Activated naive CD4-positive, alpha-beta T cell treated with anti-CD3 and anti-CD28 coated beads, Interleukin-2, amount 50 U/mL, for 24 hours (primary cell): ENCODE measurements at regions not wholly inside any gene's neighbourhood (a gene's known extent, or its start where the extent isn't known, plus 50 kb on each side); places are given as distances from the start of the nearest gene placed in this dataset.

Source experiments
- H3K27ac Mint-ChIP-seq: one replicate; pipeline ENCODE4 v1.8.0; 2021; ENCODE audit warnings: mild to moderate bottlenecking, mixed read lengths
- H3K27me3 Mint-ChIP-seq: one replicate; pipeline ENCODE4 v1.8.0; 2021; ENCODE audit warnings: mixed read lengths
- H3K36me3 Mint-ChIP-seq: one replicate; pipeline ENCODE4 v1.8.0; 2021; ENCODE audit warnings: mixed read lengths
- H3K4me1 Mint-ChIP-seq: one replicate; pipeline ENCODE4 v1.8.0; 2021; ENCODE audit warnings: mixed read lengths
- H3K4me3 Mint-ChIP-seq: one replicate; pipeline ENCODE4 v1.8.0; 2021; ENCODE audit warnings: mild to moderate bottlenecking, mixed read lengths
- H3K9me3 Mint-ChIP-seq: one replicate; pipeline ENCODE4 v1.8.0; 2021; ENCODE audit warnings: mixed read lengths

- Mint-ChIP-seq H3K27me3 (no peaks in the 10 kb centered on the region), H3K9me3 (peaks cover 6% of the 10 kb centered on the region), H3K4me3 (no peak overlapping the region), H3K27ac (no peak overlapping the region), H3K36me3 (no peaks in the 10 kb centered on the region), H3K4me1 (no peaks in the 10 kb centered on the region)
Measured at GRCh38 chr14:42673963-42674362, 1067.3 kb downstream of the LRFN5 start.

DNA sequence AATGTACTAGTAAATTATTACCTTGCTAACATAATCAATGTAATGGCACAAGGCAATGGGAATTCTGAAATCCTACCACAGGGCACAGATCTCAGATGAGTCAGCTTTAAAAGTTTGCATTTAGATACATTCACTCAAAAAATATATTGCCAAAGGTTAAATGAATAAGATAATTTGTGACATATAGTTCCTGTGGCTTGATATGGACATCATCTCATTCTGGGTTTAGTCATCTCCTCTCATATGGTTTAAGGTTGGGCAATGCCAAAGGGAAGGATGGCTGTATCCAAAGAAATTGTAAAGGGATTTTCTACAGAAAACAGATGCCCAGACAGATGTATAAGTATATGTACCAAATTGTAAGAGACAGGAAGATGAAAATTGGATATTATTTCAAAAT is 1065.0 kb downstream of the LRFN5 start:
- no peak overlapping the region for H3K4me3 Mint-ChIP-seq
- peaks cover 6% of the 10 kb centered on the region for H3K9me3 Mint-ChIP-seq
- no peaks in the 10 kb centered on the region for H3K36me3 Mint-ChIP-seq
- no peaks in the 10 kb centered on the region for H3K4me1 Mint-ChIP-seq
- no peaks in the 10 kb centered on the region for H3K27me3 Mint-ChIP-seq
- H3K27ac Mint-ChIP-seq = no peak overlapping the region

DNA sequence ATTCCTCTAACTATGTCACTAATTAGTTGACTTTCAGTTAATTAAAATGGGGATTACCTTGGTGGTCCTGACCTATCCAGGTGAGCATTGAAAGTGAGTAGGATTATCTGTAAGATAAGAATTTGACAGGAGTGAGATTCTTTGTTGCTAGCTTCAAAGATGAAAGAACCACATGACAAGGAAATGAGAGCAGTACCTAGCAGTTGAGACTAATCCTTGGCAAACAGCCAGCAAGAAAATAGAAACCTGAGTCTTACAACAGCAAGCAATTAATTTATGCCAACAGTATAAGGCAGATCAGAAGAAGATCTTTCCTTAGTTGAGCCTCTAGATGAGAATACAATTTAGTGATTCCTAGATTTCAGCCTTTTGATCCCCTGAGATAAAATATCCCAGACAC is 1058.4 kb downstream of the LRFN5 start:
- H3K27me3 Mint-ChIP-seq = no peaks in the 10 kb centered on the region
- H3K36me3 Mint-ChIP-seq = no peaks in the 10 kb centered on the region
- H3K4me3 Mint-ChIP-seq = no peak overlapping the region
- H3K9me3 Mint-ChIP-seq = peaks cover 12% of the 10 kb centered on the region
- no peaks in the 10 kb centered on the region for H3K4me1 Mint-ChIP-seq
- H3K27ac Mint-ChIP-seq = no peak overlapping the region

DNA sequence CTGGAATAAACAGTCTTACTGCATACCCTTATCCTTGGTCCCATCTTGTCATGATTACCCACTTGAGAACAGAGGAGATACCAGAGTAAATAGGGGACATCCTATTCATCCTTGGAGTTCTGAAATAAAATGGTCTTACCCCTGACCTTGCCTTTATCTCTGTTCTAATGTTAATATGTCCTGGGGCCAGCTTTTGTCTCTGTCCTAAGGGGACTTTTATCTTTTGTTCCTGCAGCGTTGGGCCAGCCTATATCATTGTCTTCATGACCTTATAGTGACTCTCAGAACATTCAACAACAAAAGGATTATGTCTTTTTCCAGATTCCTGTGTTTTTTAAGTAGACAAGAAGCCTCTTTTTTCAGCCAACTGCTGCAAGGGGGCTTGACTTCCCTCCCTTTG is 1057.5 kb downstream of the LRFN5 start:
- Mint-ChIP-seq H3K4me1 (no peaks in the 10 kb centered on the region), H3K27ac (no peak overlapping the region), H3K36me3 (no peaks in the 10 kb centered on the region)

GRCh38 chr14:42654707-42655106 is 1048.0 kb downstream of the LRFN5 start:
- Mint-ChIP-seq H3K36me3 (no peaks in the 10 kb centered on the region), H3K4me3 (no peak overlapping the region), H3K9me3 (peaks cover 5% of the 10 kb centered on the region), H3K4me1 (no peaks in the 10 kb centered on the region), H3K27ac (no peak overlapping the region), H3K27me3 (no peaks in the 10 kb centered on the region)

More for the DNA sequence above, 1057.5 kb downstream of the LRFN5 start:
- no peaks in the 10 kb centered on the region for H3K27me3 Mint-ChIP-seq
- H3K4me3 Mint-ChIP-seq = no peak overlapping the region
- H3K9me3 Mint-ChIP-seq = peaks cover 12% of the 10 kb centered on the region

DNA sequence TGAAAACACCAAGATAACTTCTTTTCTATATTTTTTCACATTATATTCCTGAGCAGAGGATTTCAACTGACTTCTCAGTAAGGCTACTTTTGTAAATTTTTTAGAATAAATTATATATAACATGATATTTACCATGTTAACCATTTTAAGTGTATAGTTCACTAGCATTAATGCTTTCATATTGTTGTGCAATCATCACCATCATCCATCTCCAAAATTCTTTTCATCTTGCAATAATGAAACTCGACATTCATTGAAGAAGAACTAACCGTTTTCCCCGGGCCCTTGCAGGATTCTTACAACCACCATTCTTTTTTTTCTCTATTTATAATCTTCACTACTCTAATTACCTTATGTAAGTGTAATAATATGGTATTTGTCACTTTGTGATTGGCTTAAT is 1036.1 kb downstream of the LRFN5 start:
- no peaks in the 10 kb centered on the region for H3K36me3 Mint-ChIP-seq
- no peak overlapping the region for H3K4me3 Mint-ChIP-seq
- no peaks in the 10 kb centered on the region for H3K27me3 Mint-ChIP-seq
- H3K4me1 Mint-ChIP-seq = no peaks in the 10 kb centered on the region
- no peaks in the 10 kb centered on the region for H3K9me3 Mint-ChIP-seq
- H3K27ac Mint-ChIP-seq = no peak overlapping the region

- no peak overlapping the region for H3K27ac Mint-ChIP-seq
- H3K4me3 Mint-ChIP-seq = no peak overlapping the region
- peaks cover 12% of the 10 kb centered on the region for H3K9me3 Mint-ChIP-seq
- no peaks in the 10 kb centered on the region for H3K36me3 Mint-ChIP-seq
- no peaks in the 10 kb centered on the region for H3K27me3 Mint-ChIP-seq
- H3K4me1 Mint-ChIP-seq = no peaks in the 10 kb centered on the region
Measured at GRCh38 chr14:42633504-42634095, 1026.9 kb downstream of the LRFN5 start.

GRCh38 chr14:42629553-42629952 is 1022.9 kb downstream of the LRFN5 start:
- no peak overlapping the region for H3K4me3 Mint-ChIP-seq

DNA sequence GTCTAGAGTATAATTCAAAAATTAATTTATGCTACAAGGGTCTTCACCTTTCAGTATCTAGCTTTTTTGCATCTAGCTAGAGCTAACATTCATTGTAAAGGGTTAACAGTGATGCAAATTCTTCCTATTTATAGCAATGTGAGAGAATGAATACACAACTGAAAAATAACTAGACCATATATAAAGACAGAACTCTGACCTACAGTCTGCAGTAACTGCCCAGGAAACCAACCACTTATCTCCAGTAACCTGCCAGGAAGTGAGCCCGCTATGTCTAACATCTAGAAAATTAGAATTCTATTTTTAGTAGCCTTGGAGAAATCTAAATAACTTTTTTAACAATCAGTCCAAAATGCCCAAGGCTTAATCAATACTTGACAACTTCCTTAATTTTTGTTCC is 1021.9 kb downstream of the LRFN5 start:
- Mint-ChIP-seq H3K27ac (no peak overlapping the region), H3K27me3 (no peaks in the 10 kb centered on the region), H3K4me1 (no peaks in the 10 kb centered on the region), H3K9me3 (peaks cover 12% of the 10 kb centered on the region), H3K36me3 (no peaks in the 10 kb centered on the region), H3K4me3 (no peak overlapping the region)

More at GRCh38 chr14:42629553-42629952, 1022.9 kb downstream of the LRFN5 start:
- Mint-ChIP-seq H3K27ac (no peak overlapping the region), H3K36me3 (no peaks in the 10 kb centered on the region), H3K4me1 (no peaks in the 10 kb centered on the region), H3K27me3 (no peaks in the 10 kb centered on the region), H3K9me3 (peaks cover 12% of the 10 kb centered on the region)

DNA sequence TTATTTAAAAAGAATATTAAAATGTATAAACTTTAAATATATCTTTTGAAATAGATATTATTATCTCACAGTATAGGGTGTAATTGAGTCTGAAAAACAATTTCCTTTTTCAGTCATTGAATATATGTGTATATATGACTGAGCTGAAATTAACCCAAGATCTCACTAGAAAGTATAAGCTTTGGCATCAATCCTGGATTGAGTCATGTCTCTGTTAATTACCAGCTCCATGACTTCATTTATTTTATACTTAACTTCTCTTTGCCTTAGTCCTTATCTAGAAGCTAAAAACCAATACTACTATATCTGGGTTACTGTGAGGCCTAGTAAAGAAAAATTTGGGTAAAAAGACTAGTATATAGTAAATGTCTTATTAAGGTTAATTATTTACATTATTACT is 1020.3 kb downstream of the LRFN5 start:
- no peaks in the 10 kb centered on the region for H3K36me3 Mint-ChIP-seq
- H3K27ac Mint-ChIP-seq = no peak overlapping the region
- H3K27me3 Mint-ChIP-seq = no peaks in the 10 kb centered on the region
- H3K9me3 Mint-ChIP-seq = peaks cover 7% of the 10 kb centered on the region
- H3K4me3 Mint-ChIP-seq = no peak overlapping the region
- H3K4me1 Mint-ChIP-seq = no peaks in the 10 kb centered on the region

DNA sequence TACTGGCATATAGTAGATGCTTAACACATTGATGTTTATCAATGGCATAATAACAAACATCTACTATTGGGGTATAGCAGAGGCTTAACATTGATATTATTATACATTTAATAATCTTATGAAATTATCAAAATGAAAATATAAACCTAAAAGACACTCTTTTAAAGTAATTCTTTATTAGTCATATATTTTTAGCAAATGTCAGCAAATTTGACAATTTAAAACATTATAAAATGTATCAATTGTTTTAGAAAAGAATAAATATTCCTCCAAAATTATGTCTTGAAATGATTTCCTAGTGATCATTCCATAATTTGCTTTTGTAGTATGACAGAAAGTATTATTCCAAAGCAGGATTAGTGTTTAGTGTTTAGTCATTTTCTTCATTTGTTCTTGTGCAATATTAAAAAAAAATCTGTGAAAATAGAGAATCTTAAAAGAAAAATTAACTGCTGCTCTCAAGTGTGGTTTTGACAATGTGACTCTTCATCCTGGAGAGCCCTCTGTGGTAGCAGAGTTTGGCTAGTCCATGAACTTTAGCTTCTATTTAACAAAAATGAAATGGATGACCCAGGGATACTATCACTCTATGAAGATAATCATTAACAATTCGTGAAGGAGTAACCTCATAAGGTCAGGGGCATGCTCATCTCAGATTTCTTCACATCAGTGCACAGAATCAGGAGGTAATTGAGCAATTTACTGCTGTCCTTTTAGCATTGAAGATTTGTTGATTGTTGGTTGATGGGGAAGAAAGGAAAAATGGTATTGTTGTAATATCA is 1018.5 kb downstream of the LRFN5 start:
- Mint-ChIP-seq H3K27ac (no peak overlapping the region), H3K4me1 (no peaks in the 10 kb centered on the region), H3K9me3 (peaks cover 7% of the 10 kb centered on the region), H3K4me3 (no peak overlapping the region), H3K27me3 (no peaks in the 10 kb centered on the region), H3K36me3 (no peaks in the 10 kb centered on the region)

GRCh38 chr14:42617005-42617404 is 1010.3 kb downstream of the LRFN5 start:
- Mint-ChIP-seq H3K9me3 (peaks cover 6% of the 10 kb centered on the region), H3K4me1 (no peaks in the 10 kb centered on the region), H3K27ac (no peak overlapping the region), H3K27me3 (no peaks in the 10 kb centered on the region), H3K4me3 (no peak overlapping the region), H3K36me3 (no peaks in the 10 kb centered on the region)

DNA sequence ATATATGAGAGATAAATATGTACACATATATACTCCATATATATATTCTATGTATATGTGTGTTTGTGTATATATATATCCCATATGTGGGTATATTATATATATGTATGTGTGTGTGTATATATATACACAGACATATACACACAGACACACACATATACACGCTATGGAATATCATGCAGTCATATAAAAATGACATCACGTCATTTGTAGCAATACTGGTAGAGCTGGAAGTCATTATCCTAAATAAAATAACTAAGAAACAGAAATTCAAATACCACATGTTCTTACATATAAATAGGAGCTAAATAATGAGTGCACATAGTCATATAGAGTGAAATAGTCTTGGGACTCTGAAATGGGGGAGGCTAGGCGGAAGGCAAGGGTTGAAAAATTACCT is 1000.2 kb downstream of the LRFN5 start:
- no peaks in the 10 kb centered on the region for H3K9me3 Mint-ChIP-seq
- no peak overlapping the region for H3K27ac Mint-ChIP-seq
- H3K36me3 Mint-ChIP-seq = no peaks in the 10 kb centered on the region
- no peak overlapping the region for H3K4me3 Mint-ChIP-seq
- no peaks in the 10 kb centered on the region for H3K27me3 Mint-ChIP-seq
- H3K4me1 Mint-ChIP-seq = no peaks in the 10 kb centered on the region

- H3K4me1 Mint-ChIP-seq = no peaks in the 10 kb centered on the region
- H3K27ac Mint-ChIP-seq = no peak overlapping the region
- H3K9me3 Mint-ChIP-seq = no peaks in the 10 kb centered on the region
- H3K36me3 Mint-ChIP-seq = no peaks in the 10 kb centered on the region
- H3K27me3 Mint-ChIP-seq = no peaks in the 10 kb centered on the region
- H3K4me3 Mint-ChIP-seq = no peak overlapping the region
Measured at GRCh38 chr14:42602336-42602845, 995.7 kb downstream of the LRFN5 start.

GRCh38 chr14:42572032-42572431 is 965.4 kb downstream of the LRFN5 start:
- Mint-ChIP-seq H3K36me3 (no peaks in the 10 kb centered on the region), H3K27ac (no peak overlapping the region), H3K9me3 (peaks cover 24% of the 10 kb centered on the region)

GRCh38 chr14:42569227-42569626 is 962.6 kb downstream of the LRFN5 start:
- H3K27me3 Mint-ChIP-seq = no peaks in the 10 kb centered on the region
- H3K27ac Mint-ChIP-seq = no peak overlapping the region
- H3K4me3 Mint-ChIP-seq = no peak overlapping the region
- no peaks in the 10 kb centered on the region for H3K4me1 Mint-ChIP-seq
- no peaks in the 10 kb centered on the region for H3K36me3 Mint-ChIP-seq
- H3K9me3 Mint-ChIP-seq = peaks cover 14% of the 10 kb centered on the region

More at GRCh38 chr14:42572032-42572431, 965.4 kb downstream of the LRFN5 start:
- Mint-ChIP-seq H3K4me1 (no peaks in the 10 kb centered on the region), H3K4me3 (no peak overlapping the region), H3K27me3 (no peaks in the 10 kb centered on the region)
